ENCODE measurements at regions not wholly inside any gene's neighbourhood (a gene's known extent, or its start where the extent isn't known, plus 50 kb on each side); places are given as distances from the start of the nearest gene placed in this dataset.
"Not testable (repeated sequence)": the region's sequence is repeated elsewhere in the genome, so short reads cannot be mapped to it uniquely, and the experiment has no call there.

- no peak overlapping the region for H3K27ac ChIP-seq
- TF ChIP-seq POLR2A (IDR thresholded peaks at IDR 0.05), result no peak
- TF ChIP-seq, protein P1, sequence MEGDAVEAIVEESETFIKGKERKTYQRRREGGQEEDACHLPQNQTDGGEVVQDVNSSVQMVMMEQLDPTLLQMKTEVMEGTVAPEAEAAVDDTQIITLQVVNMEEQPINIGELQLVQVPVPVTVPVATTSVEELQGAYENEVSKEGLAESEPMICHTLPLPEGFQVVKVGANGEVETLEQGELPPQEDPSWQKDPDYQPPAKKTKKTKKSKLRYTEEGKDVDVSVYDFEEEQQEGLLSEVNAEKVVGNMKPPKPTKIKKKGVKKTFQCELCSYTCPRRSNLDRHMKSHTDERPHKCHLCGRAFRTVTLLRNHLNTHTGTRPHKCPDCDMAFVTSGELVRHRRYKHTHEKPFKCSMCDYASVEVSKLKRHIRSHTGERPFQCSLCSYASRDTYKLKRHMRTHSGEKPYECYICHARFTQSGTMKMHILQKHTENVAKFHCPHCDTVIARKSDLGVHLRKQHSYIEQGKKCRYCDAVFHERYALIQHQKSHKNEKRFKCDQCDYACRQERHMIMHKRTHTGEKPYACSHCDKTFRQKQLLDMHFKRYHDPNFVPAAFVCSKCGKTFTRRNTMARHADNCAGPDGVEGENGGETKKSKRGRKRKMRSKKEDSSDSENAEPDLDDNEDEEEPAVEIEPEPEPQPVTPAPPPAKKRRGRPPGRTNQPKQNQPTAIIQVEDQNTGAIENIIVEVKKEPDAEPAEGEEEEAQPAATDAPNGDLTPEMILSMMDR (IDR thresholded peaks at IDR 0.05), result no peak
- intact Hi-C loops (cut with DNase I), result no loop called here
- no peak overlapping the region for H3K4me3 ChIP-seq
- H3K36me3 ChIP-seq, result no peaks in the 10 kb centered on the region
- H3K27me3 ChIP-seq, result no peaks in the 10 kb centered on the region
- no peaks in the 10 kb centered on the region for H3K9me3 ChIP-seq
- H3K4me1 ChIP-seq, result no peaks in the 10 kb centered on the region
- DNase-seq, result no peak
Measured at GRCh38 chr5:91937121-91937520, 554.0 kb upstream of the ARRDC3 start.

- H3K36me3 ChIP-seq, result no peaks in the 10 kb centered on the region
- no peaks in the 10 kb centered on the region for H3K9me3 ChIP-seq
- no peak overlapping the region for H3K4me3 ChIP-seq
- intact Hi-C loops (cut with DNase I), result no loop called here
- TF ChIP-seq POLR2A (IDR thresholded peaks at IDR 0.05), result no peak
- TF ChIP-seq, protein P1 (IDR thresholded peaks at IDR 0.05), result no peak
- no peaks in the 10 kb centered on the region for H3K27me3 ChIP-seq
- DNase-seq, result no peak
- H3K27ac ChIP-seq, result no peak overlapping the region
- no peaks in the 10 kb centered on the region for H3K4me1 ChIP-seq
- WGBS, 2 donors, result 64 to 89% methylated on average over 1 of the region's 1 CpG
Measured at GRCh38 chr5:91929522-91929817, 546.4 kb upstream of the ARRDC3 start.

DNA sequence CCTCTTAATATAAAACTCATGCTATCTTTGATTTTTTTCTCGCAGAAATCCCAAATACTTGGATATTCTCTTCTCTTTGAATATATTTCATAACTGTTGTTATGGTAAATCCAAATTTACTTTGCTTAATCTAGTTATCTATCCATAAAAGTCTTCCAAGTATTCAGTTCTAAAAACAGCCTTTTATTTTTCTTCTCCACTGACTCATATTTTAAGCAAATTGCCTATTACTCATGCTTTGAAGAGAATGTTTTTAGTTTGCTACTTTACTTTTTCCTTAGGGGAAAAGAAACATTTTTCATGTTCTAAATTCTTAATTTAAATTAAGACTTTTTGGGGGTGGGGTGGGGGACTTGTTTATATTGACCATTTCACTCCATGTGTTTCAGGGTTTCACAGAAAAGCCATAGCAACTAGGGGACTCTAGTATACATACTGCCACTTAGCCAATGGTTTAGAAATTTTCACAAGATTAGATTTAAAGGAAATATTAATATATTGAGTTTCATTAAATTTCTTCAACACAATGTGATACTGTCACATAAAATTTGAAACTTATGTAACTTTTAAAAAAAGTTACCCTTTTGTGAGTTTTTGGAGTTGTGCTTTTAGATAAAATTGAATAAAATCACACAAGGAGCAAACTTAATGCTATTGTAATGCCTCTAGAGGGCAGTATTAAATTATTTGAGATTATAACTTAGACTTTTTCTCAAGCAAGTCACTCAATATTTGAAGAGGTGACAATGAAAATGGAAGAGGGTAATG, 545.8 kb upstream of the ARRDC3 start:
- 78 to 84% methylated on average over 1 of the region's 1 CpG for WGBS, 2 donors
- DNase-seq, result no peak
- no peaks in the 10 kb centered on the region for H3K27me3 ChIP-seq

DNA sequence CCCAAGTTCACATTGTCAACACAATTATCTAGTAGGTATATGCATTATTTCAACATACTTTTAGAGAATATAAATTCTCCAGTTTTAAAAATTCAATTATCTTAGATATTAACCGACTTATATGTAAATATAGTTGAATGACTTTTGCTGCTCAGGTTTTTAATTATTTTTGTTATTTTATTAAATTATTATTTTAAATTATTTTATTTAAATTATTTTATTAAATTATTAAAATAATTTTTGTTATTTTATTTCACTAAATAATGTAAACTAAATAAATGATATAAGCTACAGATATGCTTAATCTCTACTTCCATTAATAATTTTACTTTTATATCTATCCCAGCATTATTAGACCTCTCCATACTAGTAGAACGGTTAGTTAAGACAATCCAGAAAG, 544.3 kb upstream of the ARRDC3 start:
- H3K9me3 ChIP-seq, result no peaks in the 10 kb centered on the region
- H3K27ac ChIP-seq, result no peak overlapping the region
- intact Hi-C loops (cut with DNase I), result no loop called here
- no peak for TF ChIP-seq POLR2A (IDR thresholded peaks at IDR 0.05)
- TF ChIP-seq, protein P1 (IDR thresholded peaks at IDR 0.05), result no peak
- no peaks in the 10 kb centered on the region for H3K36me3 ChIP-seq
- 75 to 85% methylated on average over 2 of the region's 2 CpGs for WGBS, 2 donors
- no peaks in the 10 kb centered on the region for H3K4me1 ChIP-seq
- DNase-seq, result no peak
- H3K4me3 ChIP-seq, result no peak overlapping the region
- no peaks in the 10 kb centered on the region for H3K27me3 ChIP-seq

More for the DNA sequence above, 545.8 kb upstream of the ARRDC3 start:
- H3K9me3 ChIP-seq, result no peaks in the 10 kb centered on the region
- TF ChIP-seq, protein P1 (IDR thresholded peaks at IDR 0.05), result peak in 3 of 6 experiments; percentile 28 to 43 (median 40)
- TF ChIP-seq POLR2A (IDR thresholded peaks at IDR 0.05), result no peak
- H3K4me1 ChIP-seq, result no peaks in the 10 kb centered on the region
- H3K27ac ChIP-seq, result no peak overlapping the region
- intact Hi-C loops (cut with DNase I), result no loop called here
- no peak overlapping the region for H3K4me3 ChIP-seq
- H3K36me3 ChIP-seq, result no peaks in the 10 kb centered on the region

- DNase-seq, result no peak
- H3K9me3 ChIP-seq, result no peaks in the 10 kb centered on the region
- H3K4me1 ChIP-seq, result no peaks in the 10 kb centered on the region
- H3K27ac ChIP-seq, result no peak overlapping the region
- TF ChIP-seq, protein P1 (IDR thresholded peaks at IDR 0.05), result no peak
- no peak for TF ChIP-seq POLR2A (IDR thresholded peaks at IDR 0.05)
- H3K36me3 ChIP-seq, result no peaks in the 10 kb centered on the region
- 11 to 78% methylated on average over 1 of the region's 1 CpG for WGBS, 2 donors
- no peaks in the 10 kb centered on the region for H3K27me3 ChIP-seq
- no peak overlapping the region for H3K4me3 ChIP-seq
- intact Hi-C loops (cut with DNase I), result no loop called here
Measured at GRCh38 chr5:91925249-91925648, 542.1 kb upstream of the ARRDC3 start.

- WGBS, 2 donors, result 77 to 96% methylated on average over 4 to 9 of the region's 51 CpGs
Measured at GRCh38 chr5:91917037-91917814, 534.1 kb upstream of the ARRDC3 start.

More at GRCh38 chr5:91917037-91917814, 534.1 kb upstream of the ARRDC3 start:
- DNase-seq; H3K4me3 ChIP-seq; H3K9me3 ChIP-seq; H3K27me3 ChIP-seq; H3K36me3 ChIP-seq; H3K27ac ChIP-seq; H3K4me1 ChIP-seq; intact Hi-C loops (cut with DNase I): not testable (repeated sequence)
